Liver (tissue), 8 donors: ENCODE measurements at regions not wholly inside any gene's neighbourhood (a gene's known extent, or its start where the extent isn't known, plus 50 kb on each side); places are given as distances from the start of the nearest gene placed in this dataset.

ENCODE experiments used
- DNase-seq: peaks from one replicate; pipeline ENCODE4 v3.0.0-alpha.2; 2017; ENCODE audit warnings: low spot score
- H3K27ac ChIP-seq, 2 donors: one replicate each; pipeline ENCODE4 v1.7.0; 2013; ENCODE audit warnings: inconsistent platforms in 2 of 2, low read length in 2 of 2, control low read depth in 1 of 2, low read depth in 1 of 2, mild to moderate bottlenecking in 1 of 2
- H3K27me3 ChIP-seq, 4 donors: one replicate each; pipeline versions ENCODE4 v1.6.1 to v1.7.0; 2013; ENCODE audit warnings: low read length in 3 of 4, inconsistent platforms in 1 of 4, mild to moderate bottlenecking in 1 of 4, moderate library complexity in 1 of 4; ENCODE audit not compliant: control insufficient read depth in 4 of 4, insufficient read depth in 4 of 4
- H3K36me3 ChIP-seq, 4 donors: one replicate each; pipeline versions ENCODE4 v1.6.1 to v1.7.0; 2013; ENCODE audit warnings: low read length in 3 of 4, mild to moderate bottlenecking in 3 of 4, low read depth in 1 of 4, moderate library complexity in 1 of 4; ENCODE audit not compliant: control insufficient read depth in 4 of 4, insufficient read depth in 3 of 4
- H3K4me1 ChIP-seq, 4 donors: one replicate each; pipeline versions ENCODE4 v1.6.1 to v1.7.0; 2013; ENCODE audit warnings: low read length in 3 of 4, mild to moderate bottlenecking in 3 of 4, moderate library complexity in 1 of 4; ENCODE audit not compliant: control insufficient read depth in 4 of 4, insufficient read depth in 4 of 4
- H3K4me3 ChIP-seq, 3 donors: one replicate each; pipeline versions ENCODE4 v1.6.1 to v1.7.0; 2013; ENCODE audit warnings: low read length in 3 of 3, control low read depth in 1 of 3, low read depth in 1 of 3, mild to moderate bottlenecking in 1 of 3
- H3K9ac ChIP-seq, 2 donors: one replicate each; pipeline ENCODE4 v1.7.0; 2013; ENCODE audit warnings: low read length in 2 of 2, mild to moderate bottlenecking in 2 of 2, moderate library complexity in 2 of 2, control low read depth in 1 of 2, low read depth in 1 of 2
- H3K9me3 ChIP-seq, 4 donors: one replicate each; pipeline versions ENCODE4 v1.6.1 to v1.7.0; 2013; ENCODE audit warnings: low read length in 3 of 4; ENCODE audit not compliant: control insufficient read depth in 4 of 4
- CTCF ChIP-seq: fragments of 150-350 bp; IDR thresholded peaks from 2 replicates; pipeline ENCODE4 v1.5.1; 2017; ENCODE audit warnings: improper control_type of control experiment, low read depth, low read length; ENCODE audit not compliant: missing input control
- FOXA1 ChIP-seq: IDR thresholded peaks from 2 replicates; pipeline ENCODE4 v1.6.1; 2016; ENCODE audit warnings: antibody characterized with exemption
- FOXA2 ChIP-seq: IDR thresholded peaks from 2 replicates; pipeline ENCODE4 v1.6.1; 2016; ENCODE audit warnings: antibody characterized with exemption
- GABPA ChIP-seq, 2 donors: IDR thresholded peaks in 1 of 2; conservative IDR thresholded peaks in 1 of 2; 2 replicates each; pipeline ENCODE4 v1.6.1; 2016; ENCODE audit warnings: antibody characterized with exemption in 2 of 2, mild to moderate bottlenecking in 1 of 2, moderate library complexity in 1 of 2
- HNF4A ChIP-seq, 2 donors: conservative IDR thresholded peaks; 2 replicates each; pipeline ENCODE4 v1.6.1; 2016; ENCODE audit warnings: antibody characterized with exemption in 2 of 2, mild to moderate bottlenecking in 2 of 2
- RAD21 ChIP-seq, 2 donors: IDR thresholded peaks; 2 replicates each; pipeline ENCODE4 v1.6.1; 2016; ENCODE audit warnings: antibody characterized with exemption in 2 of 2, mild to moderate bottlenecking in 2 of 2
- REST ChIP-seq: IDR thresholded peaks from 2 replicates; pipeline ENCODE4 v1.6.1; 2016; ENCODE audit warnings: antibody characterized with exemption, mild to moderate bottlenecking
- SP1 ChIP-seq: IDR thresholded peaks from 2 replicates; pipeline ENCODE4 v1.6.1; 2018; ENCODE audit warnings: antibody characterized with exemption, mild to moderate bottlenecking
- TAF1 ChIP-seq: conservative IDR thresholded peaks from 2 replicates; pipeline ENCODE4 v1.6.1; 2016; ENCODE audit warnings: antibody characterized with exemption, mild to moderate bottlenecking
- ZBTB33 ChIP-seq: IDR thresholded peaks from 2 replicates; pipeline ENCODE4 v1.6.1; 2016; ENCODE audit warnings: antibody characterized with exemption
- WGBS: extraction: QIAGEN DNeasy Blood & Tissue Kit; methylation state at CpG from one replicate; pipeline ENCODE4 v1.1.7; 2013; 5-methylcytosine and 5-hydroxymethylcytosine counted together
- donor health status: healthy.
- donor health status: healthy.
- donor health status: healthy.
- donor health status: healthy.
- donor health status: healthy.

GRCh38 chrX:861921-862320 lies 231.3 kb downstream of the SHOX start (continued):
- TF ChIP-seq TAF1 (no peak), FOXA2 (no peak), ZBTB33 (no peak), GABPA (IDR thresholded peaks at IDR 0.05 in 1 of 2, conservative IDR thresholded peaks at IDR 0.05 in 1 of 2) (no peak), RAD21 (IDR thresholded peaks at IDR 0.05) (no peak), HNF4A (conservative IDR thresholded peaks at IDR 0.05) (no peak)

GRCh38 chrX:861340-861890 lies 230.8 kb downstream of the SHOX start:
- H3K27ac ChIP-seq = no peak overlapping the region
- H3K9me3 ChIP-seq = peaks cover 0 to 2% (median 0%) of the 10 kb centered on the region in 4 donors
- H3K9ac ChIP-seq = no peak overlapping the region
- H3K4me3 ChIP-seq = no peak overlapping the region
- no peaks in the 10 kb centered on the region for H3K4me1 ChIP-seq
- TF ChIP-seq REST (no peak), FOXA2 (no peak), FOXA1 (no peak), HNF4A (conservative IDR thresholded peaks at IDR 0.05) (no peak)
- no peaks in the 10 kb centered on the region for H3K27me3 ChIP-seq
- WGBS = 68% methylated on average over 14 of the region's 14 CpGs
- H3K36me3 ChIP-seq = no peaks in the 10 kb centered on the region
- DNase-seq = no peak

GRCh38 chrX:859329-859728 lies 228.7 kb downstream of the SHOX start:
- Histone ChIP-seq H3K9me3 (peaks cover 0 to 4% (median 0%) of the 10 kb centered on the region in 4 donors), H3K27me3 (no peaks in the 10 kb centered on the region), H3K4me1 (no peaks in the 10 kb centered on the region), H3K4me3 (no peak overlapping the region), H3K36me3 (no peaks in the 10 kb centered on the region), H3K27ac (no peak overlapping the region), H3K9ac (no peak overlapping the region)
- 62% methylated on average over 1 of the region's 1 CpG for WGBS
- TF ChIP-seq CTCF (no peak), REST (no peak), SP1 (no peak)
- DNase-seq = no peak
